HepG2 (cell line): ENCODE measurements at regions not wholly inside any gene's neighbourhood (a gene's known extent, or its start where the extent isn't known, plus 50 kb on each side); places are given as distances from the start of the nearest gene placed in this dataset.

Experiments
- ASH2L ChIP-seq: fragments of 300-600, 200-600 bp; sonication (generic); IDR thresholded peaks from 2 replicates; pipeline ENCODE4 v1.7.0; 2017; ENCODE audit warnings: low read depth, mild to moderate bottlenecking, moderate library complexity, mixed read lengths, low read length; ENCODE audit not compliant: insufficient read length
- EED ChIP-seq: sonication (generic); formaldehyde crosslinking; IDR thresholded peaks from 2 replicates; pipeline ENCODE4 v1.5.0; 2020; ENCODE audit warnings: mild to moderate bottlenecking, missing genetic modification reagents
- MEIS2 ChIP-seq: sonication (generic); formaldehyde crosslinking; IDR thresholded peaks from 2 replicates; pipeline ENCODE4 v1.9.0; 2021; ENCODE audit warnings: mild to moderate bottlenecking, missing genetic modification reagents
- POGZ ChIP-seq: sonication (generic); formaldehyde crosslinking; IDR thresholded peaks from 2 replicates; pipeline ENCODE4 v1.4.0; 2020; ENCODE audit warnings: mild to moderate bottlenecking, missing genetic modification reagents
- RFXANK ChIP-seq: IDR thresholded peaks from 2 replicates; pipeline ENCODE4 v1.6.1; 2016
- ZNF878 ChIP-seq: sonication (generic); formaldehyde crosslinking; IDR thresholded peaks from 2 replicates; pipeline ENCODE4 v1.8.1; 2023; ENCODE audit warnings: mild to moderate bottlenecking, missing genetic modification reagents, moderate library complexity
- TF ChIP-seq, protein P1 (sequence below): sonication (generic); formaldehyde crosslinking; IDR thresholded peaks from 2 replicates; pipeline ENCODE4 v1.5.0; 2020; ENCODE audit warnings: mild to moderate bottlenecking, missing genetic modification reagents, borderline replicate concordance
- TF ChIP-seq, protein P2 (sequence below): sonication (generic); formaldehyde crosslinking; IDR thresholded peaks from 2 replicates; pipeline ENCODE4 v1.5.1; 2020; ENCODE audit warnings: mild to moderate bottlenecking, missing genetic modification reagents, moderate library complexity
- TF ChIP-seq, protein P3 (sequence below): sonication (generic); formaldehyde crosslinking; IDR thresholded peaks from 2 replicates; pipeline ENCODE4 v1.4.0; 2020; ENCODE audit warnings: missing genetic modification reagents

DNA sequence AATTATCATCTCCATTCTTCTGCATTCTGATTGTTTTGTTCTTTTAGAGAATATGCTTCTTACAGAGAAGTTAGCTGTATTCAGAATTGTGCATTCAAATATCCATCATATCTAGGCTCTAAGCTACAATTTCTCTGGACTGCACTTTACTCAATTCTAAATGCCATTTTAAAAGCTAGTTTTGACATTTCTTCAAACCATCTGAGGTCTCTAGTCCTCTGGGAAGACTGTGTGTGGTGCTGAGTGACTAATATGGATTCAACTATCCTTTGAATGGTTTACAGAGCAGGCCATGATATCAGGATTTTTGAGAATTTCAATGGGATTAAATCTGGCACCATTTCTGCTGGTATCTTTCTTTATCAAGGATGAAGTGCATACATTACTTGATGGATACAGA is 285.7 kb downstream of the BTBD3 start (continued):
- TF ChIP-seq ZNF878 (CRISPR knock-in tag) (no peak), EED (no peak), MEIS2 (CRISPR knock-in tag) (no peak), POGZ (no peak), RFXANK (CRISPR knock-in tag) (no peak), ASH2L (no peak)
- TF ChIP-seq, protein P1, sequence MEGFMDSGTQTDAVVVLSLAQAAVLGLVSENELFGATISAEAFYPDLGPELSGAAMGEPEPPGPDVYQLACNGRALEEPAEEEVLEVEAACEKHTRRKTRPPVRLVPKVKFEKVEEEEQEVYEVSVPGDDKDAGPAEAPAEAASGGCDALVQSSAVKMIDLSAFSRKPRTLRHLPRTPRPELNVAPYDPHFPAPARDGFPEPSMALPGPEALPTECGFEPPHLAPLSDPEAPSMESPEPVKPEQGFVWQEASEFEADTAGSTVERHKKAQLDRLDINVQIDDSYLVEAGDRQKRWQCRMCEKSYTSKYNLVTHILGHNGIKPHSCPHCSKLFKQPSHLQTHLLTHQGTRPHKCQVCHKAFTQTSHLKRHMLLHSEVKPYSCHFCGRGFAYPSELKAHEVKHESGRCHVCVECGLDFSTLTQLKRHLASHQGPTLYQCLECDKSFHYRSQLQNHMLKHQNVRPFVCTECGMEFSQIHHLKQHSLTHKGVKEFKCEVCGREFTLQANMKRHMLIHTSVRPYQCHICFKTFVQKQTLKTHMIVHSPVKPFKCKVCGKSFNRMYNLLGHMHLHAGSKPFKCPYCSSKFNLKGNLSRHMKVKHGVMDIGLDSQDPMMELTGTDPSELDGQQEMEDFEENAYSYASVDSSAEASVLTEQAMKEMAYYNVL (CRISPR knock-in tag): no peak
- TF ChIP-seq, protein P2, sequence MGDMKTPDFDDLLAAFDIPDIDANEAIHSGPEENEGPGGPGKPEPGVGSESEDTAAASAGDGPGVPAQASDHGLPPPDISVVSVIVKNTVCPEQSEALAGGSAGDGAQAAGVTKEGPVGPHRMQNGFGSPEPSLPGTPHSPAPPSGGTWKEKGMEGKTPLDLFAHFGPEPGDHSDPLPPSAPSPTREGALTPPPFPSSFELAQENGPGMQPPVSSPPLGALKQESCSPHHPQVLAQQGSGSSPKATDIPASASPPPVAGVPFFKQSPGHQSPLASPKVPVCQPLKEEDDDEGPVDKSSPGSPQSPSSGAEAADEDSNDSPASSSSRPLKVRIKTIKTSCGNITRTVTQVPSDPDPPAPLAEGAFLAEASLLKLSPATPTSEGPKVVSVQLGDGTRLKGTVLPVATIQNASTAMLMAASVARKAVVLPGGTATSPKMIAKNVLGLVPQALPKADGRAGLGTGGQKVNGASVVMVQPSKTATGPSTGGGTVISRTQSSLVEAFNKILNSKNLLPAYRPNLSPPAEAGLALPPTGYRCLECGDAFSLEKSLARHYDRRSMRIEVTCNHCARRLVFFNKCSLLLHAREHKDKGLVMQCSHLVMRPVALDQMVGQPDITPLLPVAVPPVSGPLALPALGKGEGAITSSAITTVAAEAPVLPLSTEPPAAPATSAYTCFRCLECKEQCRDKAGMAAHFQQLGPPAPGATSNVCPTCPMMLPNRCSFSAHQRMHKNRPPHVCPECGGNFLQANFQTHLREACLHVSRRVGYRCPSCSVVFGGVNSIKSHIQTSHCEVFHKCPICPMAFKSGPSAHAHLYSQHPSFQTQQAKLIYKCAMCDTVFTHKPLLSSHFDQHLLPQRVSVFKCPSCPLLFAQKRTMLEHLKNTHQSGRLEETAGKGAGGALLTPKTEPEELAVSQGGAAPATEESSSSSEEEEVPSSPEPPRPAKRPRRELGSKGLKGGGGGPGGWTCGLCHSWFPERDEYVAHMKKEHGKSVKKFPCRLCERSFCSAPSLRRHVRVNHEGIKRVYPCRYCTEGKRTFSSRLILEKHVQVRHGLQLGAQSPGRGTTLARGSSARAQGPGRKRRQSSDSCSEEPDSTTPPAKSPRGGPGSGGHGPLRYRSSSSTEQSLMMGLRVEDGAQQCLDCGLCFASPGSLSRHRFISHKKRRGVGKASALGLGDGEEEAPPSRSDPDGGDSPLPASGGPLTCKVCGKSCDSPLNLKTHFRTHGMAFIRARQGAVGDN (CRISPR knock-in tag): no peak
- TF ChIP-seq, protein P3, sequence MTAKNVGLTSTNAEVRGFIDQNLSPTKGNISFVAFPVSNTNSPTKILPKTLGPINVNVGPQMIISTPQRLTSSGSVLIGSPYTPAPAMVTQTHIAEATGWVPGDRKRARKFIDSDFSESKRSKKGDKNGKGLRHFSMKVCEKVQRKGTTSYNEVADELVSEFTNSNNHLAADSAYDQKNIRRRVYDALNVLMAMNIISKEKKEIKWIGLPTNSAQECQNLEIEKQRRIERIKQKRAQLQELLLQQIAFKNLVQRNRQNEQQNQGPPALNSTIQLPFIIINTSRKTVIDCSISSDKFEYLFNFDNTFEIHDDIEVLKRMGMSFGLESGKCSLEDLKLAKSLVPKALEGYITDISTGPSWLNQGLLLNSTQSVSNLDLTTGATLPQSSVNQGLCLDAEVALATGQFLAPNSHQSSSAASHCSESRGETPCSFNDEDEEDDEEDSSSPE (CRISPR knock-in tag): no peak
- TF ChIP-seq, all 625 proteins: peak for 0
